ENCODE measurements at regions not wholly inside any gene's neighbourhood (a gene's known extent, or its start where the extent isn't known, plus 50 kb on each side); places are given as distances from the start of the nearest gene placed in this dataset.

DNA sequence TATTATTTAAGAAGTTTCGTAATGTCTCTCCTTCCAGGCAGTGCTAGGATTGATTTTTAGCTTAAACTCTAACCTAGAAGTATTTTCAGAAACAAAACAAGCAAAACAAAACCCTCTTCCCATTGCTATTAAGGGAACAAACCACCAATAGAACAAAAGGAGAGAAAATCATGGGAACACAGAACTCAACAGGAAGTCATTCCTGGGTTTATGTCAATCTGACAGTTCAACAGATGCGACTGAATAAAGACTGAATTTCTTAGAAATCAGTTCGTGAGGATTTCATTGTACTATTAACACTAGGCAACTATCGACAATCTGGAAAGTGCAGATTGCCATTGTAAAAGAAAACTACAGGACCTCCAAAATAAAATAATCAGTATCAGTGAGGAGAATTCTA lies 229.1 kb upstream of the SMIM31 start:
- DNase-seq: no peak
- H3K4me2 ChIP-seq (ENCODE audit: insufficient read depth, insufficient read length, low read length): no peak overlapping the region
- H3K27ac ChIP-seq (ENCODE audit: insufficient read length, low read depth, low read length): no peak overlapping the region
- no peak overlapping the region for H3K23ac ChIP-seq (ENCODE audit: insufficient read length, low read depth, low read length)
- Mint-ChIP-seq H3K4me3 (no peak overlapping the region), H3K27ac (peak overlapping the region in 2 of 3 experiments; percentile 10 to 43; a peak in 3 of 7 replicates), H3K27me3 (ENCODE audit: low read depth) (no peaks in the 10 kb centered on the region), H3K4me1 (peaks cover 51 to 55% of the 10 kb centered on the region in 2 experiments), H3K9me3 (0 out of 5 replicates have a peak, but pooled peaks cover 0 to 3% of the 10 kb centered on the region in 2 experiments), H3K36me3 (ENCODE audit: insufficient read depth in 1 of 3, low read depth in 3 of 3) (peaks cover 0 to 1% (median 0%) of the 10 kb centered on the region in 3 experiments; a peak in 3 of 7 replicates)
- H4K20me1 ChIP-seq (ENCODE audit: control insufficient read depth, insufficient read depth, insufficient read length): no peaks in the 10 kb centered on the region
- no peak overlapping the region for H2BK120ac ChIP-seq (ENCODE audit: low read depth, low read length, poor library complexity, severe bottlenecking)
- no peak overlapping the region for H2BK15ac ChIP-seq (ENCODE audit: low read depth, low read length)
- H3K23me2 ChIP-seq (ENCODE audit: insufficient read length, low read depth, low read length, poor library complexity, severe bottlenecking): no peaks in the 10 kb centered on the region
- H2BK12ac ChIP-seq (ENCODE audit: insufficient read length, low read depth, low read length): no peak overlapping the region
- no peak overlapping the region for H2BK5ac ChIP-seq (ENCODE audit: insufficient read length, low read length)
- no peak overlapping the region for H4K8ac ChIP-seq (replicated peaks; ENCODE audit: insufficient read length, low read depth, low read length)
- no peak overlapping the region for H2AK5ac ChIP-seq (ENCODE audit: insufficient read length, low read length)
- H3K18ac ChIP-seq (ENCODE audit: insufficient read length, low read depth, low read length): no peak overlapping the region
- no peaks in the 10 kb centered on the region for H3K79me1 ChIP-seq (ENCODE audit: insufficient read depth, low read depth, low read length, poor library complexity, severe bottlenecking)
- no peak overlapping the region for H3T11ph ChIP-seq (ENCODE audit: low read length)
- peaks cover 2% of the 10 kb centered on the region; the same call in 1 of the 2 replicates for H3K4me1 ChIP-seq (ENCODE audit: insufficient read depth, low read length)
- no peaks in the 10 kb centered on the region for H3K9me3 ChIP-seq (ENCODE audit: control insufficient read depth, low read depth, low read length)
- H3K79me2 ChIP-seq (ENCODE audit: insufficient read depth, low read length): no peaks in the 10 kb centered on the region
- no peak overlapping the region for H4K91ac ChIP-seq (ENCODE audit: insufficient read length, low read depth, low read length)
- H3K4ac ChIP-seq (ENCODE audit: low read depth, low read length): no peak overlapping the region
- no peaks in the 10 kb centered on the region for H3K27me3 ChIP-seq (ENCODE audit: insufficient read depth, low read length)
- H3K9ac ChIP-seq (ENCODE audit: extremely low read depth, insufficient read length, low read length): no peak overlapping the region
- no peak overlapping the region for H3K56ac ChIP-seq (ENCODE audit: insufficient read length, low read depth, low read length)
- no peak overlapping the region for H4K5ac ChIP-seq (ENCODE audit: insufficient read length, low read depth, low read length)
- H3K14ac ChIP-seq (ENCODE audit: insufficient read depth, low read length): no peak overlapping the region
- TF ChIP-seq, protein P1, sequence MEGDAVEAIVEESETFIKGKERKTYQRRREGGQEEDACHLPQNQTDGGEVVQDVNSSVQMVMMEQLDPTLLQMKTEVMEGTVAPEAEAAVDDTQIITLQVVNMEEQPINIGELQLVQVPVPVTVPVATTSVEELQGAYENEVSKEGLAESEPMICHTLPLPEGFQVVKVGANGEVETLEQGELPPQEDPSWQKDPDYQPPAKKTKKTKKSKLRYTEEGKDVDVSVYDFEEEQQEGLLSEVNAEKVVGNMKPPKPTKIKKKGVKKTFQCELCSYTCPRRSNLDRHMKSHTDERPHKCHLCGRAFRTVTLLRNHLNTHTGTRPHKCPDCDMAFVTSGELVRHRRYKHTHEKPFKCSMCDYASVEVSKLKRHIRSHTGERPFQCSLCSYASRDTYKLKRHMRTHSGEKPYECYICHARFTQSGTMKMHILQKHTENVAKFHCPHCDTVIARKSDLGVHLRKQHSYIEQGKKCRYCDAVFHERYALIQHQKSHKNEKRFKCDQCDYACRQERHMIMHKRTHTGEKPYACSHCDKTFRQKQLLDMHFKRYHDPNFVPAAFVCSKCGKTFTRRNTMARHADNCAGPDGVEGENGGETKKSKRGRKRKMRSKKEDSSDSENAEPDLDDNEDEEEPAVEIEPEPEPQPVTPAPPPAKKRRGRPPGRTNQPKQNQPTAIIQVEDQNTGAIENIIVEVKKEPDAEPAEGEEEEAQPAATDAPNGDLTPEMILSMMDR (conservative IDR thresholded peaks at IDR 0.05): no peak
- no CpG with 5 or more reads among the region's 4 CpGs for WGBS (ENCODE audit: extremely low coverage, insufficient read length, low lambda C conversion rate)
- H2BK20ac ChIP-seq (ENCODE audit: low read depth, low read length, poor library complexity, severe bottlenecking): no peak overlapping the region
- H2AFZ ChIP-seq (ENCODE audit: low read length): no peak overlapping the region
